Gastroesophageal sphincter (tissue), 4 donors: ENCODE measurements at regions not wholly inside any gene's neighbourhood (a gene's known extent, or its start where the extent isn't known, plus 50 kb on each side); places are given as distances from the start of the nearest gene placed in this dataset.

Experiments
- ATAC-seq: fragments of 150-250 bp; one replicate; pipeline ENCODE4 v1.9.1; 2016; ENCODE audit warnings: mild to moderate bottlenecking, moderate library complexity
- H3K27ac ChIP-seq, 4 donors: fragments of 200-600 bp; sonication (generic) in 3 of 4; 1 replicate in 3 of 4; 2 replicates in 1 of 4; pipeline ENCODE4 v1.5.1; 2016 to 2019
- H3K27me3 ChIP-seq: fragments of 200-600 bp; sonication (generic); one replicate; pipeline ENCODE4 v1.5.1; 2019
- H3K36me3 ChIP-seq, 2 donors: fragments of 200-600 bp; sonication (generic); one replicate each; pipeline ENCODE4 v1.5.1; 2019; ENCODE audit warnings: control low read depth in 1 of 2
- H3K4me1 ChIP-seq, 3 donors: fragments of 200-600 bp; sonication (generic); 1 replicate in 2 of 3; 2 replicates in 1 of 3; pipeline ENCODE4 v1.5.1; 2016 to 2019; ENCODE audit warnings: control low read depth in 2 of 3
- H3K4me3 ChIP-seq, 2 donors: fragments of 200-600 bp; sonication (generic); one replicate each; pipeline ENCODE4 v1.5.1; 2019; ENCODE audit warnings: mild to moderate bottlenecking in 1 of 2, moderate library complexity in 1 of 2
- H3K9me3 ChIP-seq, 3 donors: fragments of 200-600 bp; sonication (generic); one replicate each; pipeline ENCODE4 v1.5.1; 2017 to 2019; ENCODE audit warnings: control low read depth in 2 of 3
- EP300 ChIP-seq: sonication (generic); formaldehyde crosslinking; IDR thresholded peaks from one replicate; pipeline ENCODE4 v1.6.1; 2017; ENCODE audit warnings: antibody characterized with exemption, mild to moderate bottlenecking
- POLR2A ChIP-seq, 2 donors: fragments of 450-650 bp; IDR thresholded peaks; one replicate each; pipeline ENCODE4 v1.6.1; 2017; ENCODE audit warnings: antibody characterized with exemption in 2 of 2, mild to moderate bottlenecking in 2 of 2, moderate library complexity in 1 of 2
- POLR2AphosphoS5 ChIP-seq: sonication (generic); formaldehyde crosslinking; IDR thresholded peaks from one replicate; pipeline ENCODE4 v1.6.1; 2017; ENCODE audit warnings: antibody characterized with exemption
- WGBS, 2 donors: methylation state at CpG; one replicate each; pipeline ENCODE4 v1.1.5; 2018; ENCODE audit warnings: low coverage in 1 of 2; 5-methylcytosine and 5-hydroxymethylcytosine counted together
- TF ChIP-seq, protein P1 (sequence below), 4 experiments: fragments of 200-600 bp in 2 of 4; fragments of 450-650 bp in 2 of 4; sonication (generic) in 1 of 4; IDR thresholded peaks; one replicate each; pipeline ENCODE4 v1.5.1; 2017 to 2019; ENCODE audit warnings: antibody characterized with exemption in 4 of 4, mild to moderate bottlenecking in 2 of 4, moderate library complexity in 2 of 4

DNA sequence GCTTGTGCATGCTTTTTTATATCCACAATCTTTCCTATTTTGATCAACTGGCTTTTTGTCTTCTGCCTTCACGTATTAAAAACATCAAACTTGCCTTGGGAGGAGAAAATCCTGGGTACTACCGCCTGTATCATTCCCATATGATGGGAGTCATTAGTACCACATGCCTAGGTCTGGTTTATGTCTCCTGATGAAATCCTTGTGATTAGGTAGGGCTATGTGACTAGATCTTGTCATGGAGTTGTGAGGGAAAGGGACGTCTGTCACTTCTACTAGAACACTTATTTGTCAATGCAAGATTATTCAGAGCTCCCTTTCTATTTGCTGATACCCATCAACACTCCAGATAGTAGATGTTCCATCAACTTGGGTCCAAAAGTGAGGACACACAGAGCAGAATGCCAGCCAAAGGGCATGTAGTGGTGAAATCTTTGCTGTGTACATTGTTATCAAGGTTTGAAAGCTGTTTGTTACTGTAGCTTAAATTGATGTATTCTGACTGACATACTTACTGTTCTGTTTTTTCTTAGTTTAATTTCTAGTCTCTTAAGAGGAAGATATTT, 621.8 kb upstream of the NR5A2 start:
- TF ChIP-seq EP300 (no peak), POLR2AphosphoS5 (no peak), POLR2A (IDR thresholded peaks at IDR 0.05) (no peak)
- TF ChIP-seq, protein P1, sequence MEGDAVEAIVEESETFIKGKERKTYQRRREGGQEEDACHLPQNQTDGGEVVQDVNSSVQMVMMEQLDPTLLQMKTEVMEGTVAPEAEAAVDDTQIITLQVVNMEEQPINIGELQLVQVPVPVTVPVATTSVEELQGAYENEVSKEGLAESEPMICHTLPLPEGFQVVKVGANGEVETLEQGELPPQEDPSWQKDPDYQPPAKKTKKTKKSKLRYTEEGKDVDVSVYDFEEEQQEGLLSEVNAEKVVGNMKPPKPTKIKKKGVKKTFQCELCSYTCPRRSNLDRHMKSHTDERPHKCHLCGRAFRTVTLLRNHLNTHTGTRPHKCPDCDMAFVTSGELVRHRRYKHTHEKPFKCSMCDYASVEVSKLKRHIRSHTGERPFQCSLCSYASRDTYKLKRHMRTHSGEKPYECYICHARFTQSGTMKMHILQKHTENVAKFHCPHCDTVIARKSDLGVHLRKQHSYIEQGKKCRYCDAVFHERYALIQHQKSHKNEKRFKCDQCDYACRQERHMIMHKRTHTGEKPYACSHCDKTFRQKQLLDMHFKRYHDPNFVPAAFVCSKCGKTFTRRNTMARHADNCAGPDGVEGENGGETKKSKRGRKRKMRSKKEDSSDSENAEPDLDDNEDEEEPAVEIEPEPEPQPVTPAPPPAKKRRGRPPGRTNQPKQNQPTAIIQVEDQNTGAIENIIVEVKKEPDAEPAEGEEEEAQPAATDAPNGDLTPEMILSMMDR (IDR thresholded peaks at IDR 0.05): no peak
- Histone ChIP-seq H3K36me3 (no peaks in the 10 kb centered on the region), H3K4me1 (peaks cover 0 to 7% (median 0%) of the 10 kb centered on the region in 3 donors), H3K9me3 (peaks cover 0 to 3% (median 0%) of the 10 kb centered on the region in 3 donors), H3K27me3 (no peaks in the 10 kb centered on the region), H3K27ac (no peak overlapping the region), H3K4me3 (no peak overlapping the region)
- 64 to 100% methylated on average over 2 to 3 of the region's 3 CpGs for WGBS, 2 donors
- ATAC-seq: no peak

DNA sequence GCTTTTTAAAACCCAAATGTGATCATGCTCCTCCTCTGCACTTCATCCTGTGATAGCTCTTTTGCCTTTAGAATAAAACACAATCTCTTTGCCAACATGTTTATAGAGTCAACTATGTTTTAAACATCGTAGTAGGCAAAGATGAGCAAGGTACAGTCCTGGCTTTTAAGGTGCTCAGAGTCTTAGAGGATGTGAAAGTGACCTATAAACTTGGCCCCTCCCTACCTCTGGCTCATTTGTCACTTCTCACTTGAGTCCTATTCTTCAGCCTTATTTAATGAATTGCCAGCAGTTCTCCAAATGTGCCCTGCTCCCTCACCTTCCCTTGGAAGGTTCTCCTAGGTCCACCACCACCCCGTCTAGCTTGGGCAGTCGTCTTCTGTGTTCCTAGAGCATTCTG, 617.0 kb upstream of the NR5A2 start:
- peaks cover 0 to 3% (median 0%) of the 10 kb centered on the region in 3 donors for H3K9me3 ChIP-seq
- WGBS, 2 donors: 77 to 92% methylated on average over 3 of the region's 3 CpGs
- no peak overlapping the region for H3K27ac ChIP-seq
- no peaks in the 10 kb centered on the region for H3K4me1 ChIP-seq
- no peak for ATAC-seq
- H3K27me3 ChIP-seq: no peaks in the 10 kb centered on the region
- TF ChIP-seq POLR2AphosphoS5 (no peak), POLR2A (IDR thresholded peaks at IDR 0.05) (no peak), EP300 (no peak)
- TF ChIP-seq, protein P1 (IDR thresholded peaks at IDR 0.05): no peak
- no peaks in the 10 kb centered on the region for H3K36me3 ChIP-seq
- no peak overlapping the region for H3K4me3 ChIP-seq

DNA sequence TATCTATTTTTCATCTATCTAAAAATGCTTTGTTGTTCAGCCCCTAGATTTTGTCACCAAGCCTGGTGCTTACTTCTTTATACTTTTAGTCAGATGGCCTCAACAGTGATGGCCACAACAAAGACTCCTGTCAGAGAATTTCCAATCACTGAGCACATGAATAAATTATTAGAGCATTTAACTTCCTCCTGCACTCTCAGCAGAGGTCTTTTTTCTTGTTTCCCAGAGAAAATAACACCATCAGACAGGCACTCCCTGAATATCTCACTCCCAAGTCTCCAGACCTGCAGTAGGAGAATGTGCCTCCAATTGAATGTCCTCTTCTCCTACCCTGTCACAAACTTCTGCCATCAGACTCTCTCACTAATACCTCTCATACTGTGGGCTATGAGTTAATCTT, 616.0 kb upstream of the NR5A2 start:
- H3K4me3 ChIP-seq: no peak overlapping the region
- H3K9me3 ChIP-seq: peaks cover 0 to 13% (median 0%) of the 10 kb centered on the region in 3 donors
- no peaks in the 10 kb centered on the region for H3K4me1 ChIP-seq
- H3K27me3 ChIP-seq: no peaks in the 10 kb centered on the region
- TF ChIP-seq, protein P1 (IDR thresholded peaks at IDR 0.05): no peak
- no peak for TF ChIP-seq POLR2AphosphoS5
- TF ChIP-seq EP300: no peak
- TF ChIP-seq POLR2A (IDR thresholded peaks at IDR 0.05): no peak
- no peak for ATAC-seq
- H3K27ac ChIP-seq: no peak overlapping the region
- H3K36me3 ChIP-seq: no peaks in the 10 kb centered on the region

DNA sequence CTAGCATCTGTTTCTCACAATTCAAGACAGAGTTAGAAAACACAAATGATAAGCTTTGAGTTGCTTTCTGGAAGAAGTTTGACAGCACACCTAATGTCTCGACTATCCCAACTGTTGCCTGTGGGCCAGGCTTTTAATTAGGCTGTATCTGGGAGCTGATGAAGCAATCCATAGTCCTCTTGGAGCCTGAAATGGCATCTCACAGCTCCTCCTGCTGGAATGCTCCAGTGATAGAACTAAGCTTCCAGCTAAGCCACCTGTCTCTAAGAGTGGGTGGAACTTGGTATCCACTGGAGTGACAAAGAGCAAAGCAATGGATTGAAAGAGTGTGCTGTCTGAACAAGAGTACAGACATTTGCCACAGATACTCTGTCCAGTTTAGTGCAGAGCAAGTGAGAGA, 605.3 kb upstream of the NR5A2 start:
- Histone ChIP-seq H3K27me3 (no peaks in the 10 kb centered on the region), H3K4me1 (no peaks in the 10 kb centered on the region), H3K9me3 (peaks cover 0 to 12% (median 0%) of the 10 kb centered on the region in 3 donors), H3K27ac (no peak overlapping the region), H3K4me3 (no peak overlapping the region), H3K36me3 (no peaks in the 10 kb centered on the region)
- TF ChIP-seq, protein P1 (IDR thresholded peaks at IDR 0.05): no peak
- TF ChIP-seq POLR2AphosphoS5 (no peak), EP300 (no peak), POLR2A (IDR thresholded peaks at IDR 0.05) (no peak)
- no peak for ATAC-seq
- 27 to 100% methylated on average over 1 of the region's 1 CpG for WGBS, 2 donors

DNA sequence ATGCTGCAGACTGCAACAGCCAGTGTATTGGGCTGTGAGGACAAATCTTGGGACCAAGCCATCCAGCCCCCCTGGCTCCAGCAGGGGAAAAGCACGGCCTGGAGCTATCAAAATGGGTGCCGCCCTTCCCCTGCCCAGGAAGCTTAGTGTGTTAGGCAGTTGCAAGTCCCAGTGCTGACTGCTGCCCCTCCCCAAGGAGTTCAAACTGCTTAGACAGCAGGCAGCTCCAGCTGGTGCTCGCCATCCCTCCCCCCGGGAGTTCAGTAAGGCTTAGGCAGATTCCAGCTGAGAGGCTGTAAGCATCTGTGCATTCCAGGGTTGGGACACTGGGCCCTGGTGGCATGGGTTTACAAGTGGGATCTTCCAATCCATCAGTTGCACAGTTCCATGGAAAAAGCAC, 579.6 kb upstream of the NR5A2 start:
- Histone ChIP-seq H3K9me3 (peaks cover 0 to 13% (median 0%) of the 10 kb centered on the region in 3 donors), H3K36me3 (no peaks in the 10 kb centered on the region), H3K4me1 (no peaks in the 10 kb centered on the region), H3K27me3 (no peaks in the 10 kb centered on the region), H3K4me3 (no peak overlapping the region), H3K27ac (no peak overlapping the region)
- TF ChIP-seq EP300 (no peak), POLR2AphosphoS5 (no peak), POLR2A (IDR thresholded peaks at IDR 0.05) (no peak)
- TF ChIP-seq, protein P1 (IDR thresholded peaks at IDR 0.05): no peak
- no peak for ATAC-seq
- no CpG with 5 or more reads among the region's 4 CpGs for WGBS, 2 donors
